ENCODE measurements at regions not wholly inside any gene's neighbourhood (a gene's known extent, or its start where the extent isn't known, plus 50 kb on each side); places are given as distances from the start of the nearest gene placed in this dataset.

DNA sequence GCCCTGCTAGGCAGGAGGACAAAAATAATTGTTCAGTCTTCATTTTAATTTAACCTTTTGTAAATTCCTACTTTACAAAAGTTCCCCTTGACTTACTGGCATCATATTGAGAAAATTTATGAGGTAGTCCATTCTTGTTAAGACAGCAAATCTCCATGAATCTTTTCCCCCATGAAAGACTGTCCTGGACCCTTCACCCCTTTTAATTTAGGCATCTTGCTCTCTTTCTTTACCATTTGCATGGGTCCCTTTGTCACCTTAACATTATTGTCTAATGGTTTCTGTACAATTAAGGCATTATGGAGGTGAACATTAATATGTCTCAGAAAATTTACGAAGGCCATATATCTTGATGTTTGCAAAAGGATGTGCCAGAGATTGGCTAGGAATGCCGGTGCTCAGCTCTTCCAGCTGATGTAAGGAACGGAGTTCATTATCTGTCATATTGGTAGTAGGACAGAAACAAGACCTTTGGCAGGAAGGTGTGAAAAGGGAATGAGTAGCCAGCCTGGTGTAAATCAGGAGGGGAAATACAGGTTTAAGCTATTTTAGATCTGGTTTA is 382.8 kb upstream of the TSHZ2 start:
- TF ChIP-seq RXRA (IDR thresholded peaks at IDR 0.05; ENCODE audit: insufficient read depth, low read depth, low read length) (no peak), GABPA (IDR thresholded peaks at IDR 0.05; ENCODE audit: borderline replicate concordance, insufficient read depth, low read length) (no peak), KDM5A (IDR thresholded peaks at IDR 0.05; ENCODE audit: low read length) (no peak), RAD21 (IDR thresholded peaks at IDR 0.05 in 1 of 2, conservative IDR thresholded peaks at IDR 0.05 in 1 of 2; ENCODE audit: low read depth in 2 of 2, low read length in 2 of 2) (no peak), CBX8 (IDR thresholded peaks at IDR 0.05; ENCODE audit: borderline replicate concordance, low read depth, low read length) (no peak), SRF (IDR thresholded peaks at IDR 0.05; ENCODE audit: low read depth, low read length) (no peak), SP1 (IDR thresholded peaks at IDR 0.05; ENCODE audit: low read depth, low read length) (no peak), CTCF (IDR thresholded peaks at IDR 0.05; ENCODE audit: control extremely low read depth in 1 of 3, insufficient read depth in 1 of 3, low read depth in 1 of 3, low read length in 3 of 3) (no peak)

Measured in H1 (cell line).